Osteoblast (primary cell): ENCODE measurements at regions not wholly inside any gene's neighbourhood (a gene's known extent, or its start where the extent isn't known, plus 50 kb on each side); places are given as distances from the start of the nearest gene placed in this dataset.

Experiments
- DNase-seq: peaks from one replicate; pipeline ENCODE4 v3.0.0; 2011; ENCODE audit warnings: low spot score, mixed read lengths; ENCODE audit not compliant: insufficient read length; ENCODE audit errors: missing footprints
- H2AFZ ChIP-seq: 2 replicates; pipeline ENCODE4 v1.6.0; 2011; ENCODE audit warnings: mild to moderate bottlenecking, low read length
- H3K27ac ChIP-seq: 2 replicates; pipeline ENCODE4 v1.5.1; 2011; ENCODE audit warnings: mild to moderate bottlenecking, low read depth, low read length, moderate library complexity
- H3K27me3 ChIP-seq: 2 replicates; pipeline ENCODE4 v1.6.0; 2012; ENCODE audit warnings: mild to moderate bottlenecking, control low read depth, inconsistent platforms, low read length, moderate library complexity; ENCODE audit not compliant: insufficient read depth
- H3K36me3 ChIP-seq: 2 replicates; pipeline ENCODE4 v1.5.1; 2011; ENCODE audit warnings: mild to moderate bottlenecking, low read length, control low read depth, moderate library complexity; ENCODE audit not compliant: insufficient read depth
- H3K4me1 ChIP-seq: 2 replicates; pipeline ENCODE4 v1.5.1; 2011; ENCODE audit warnings: mild to moderate bottlenecking, low read length, control low read depth, moderate library complexity; ENCODE audit not compliant: insufficient read depth
- H3K4me2 ChIP-seq: 2 replicates; pipeline ENCODE4 v1.6.0; 2011; ENCODE audit warnings: mild to moderate bottlenecking, low read length; ENCODE audit not compliant: insufficient read depth
- H3K4me3 ChIP-seq: fragments of 200-600 bp; sonication (generic); 3 replicates; pipeline ENCODE4 v1.5.1; 2012; ENCODE audit warnings: mild to moderate bottlenecking, low read length, inconsistent platforms; ENCODE audit not compliant: insufficient read depth
- H3K79me2 ChIP-seq: 2 replicates; pipeline ENCODE4 v1.6.0; 2012; ENCODE audit warnings: mild to moderate bottlenecking, low read length, control low read depth, inconsistent platforms; ENCODE audit not compliant: insufficient read depth
- H3K9me3 ChIP-seq: 2 replicates; pipeline ENCODE4 v1.5.1; 2011; ENCODE audit warnings: low read depth, low read length, control low read depth
- H4K20me1 ChIP-seq: 2 replicates; pipeline ENCODE4 v1.6.0; 2012; ENCODE audit warnings: mild to moderate bottlenecking, low read length, control low read depth; ENCODE audit not compliant: insufficient read depth
- TF ChIP-seq, protein P1 (sequence below): IDR thresholded peaks from 2 replicates; pipeline ENCODE4 v1.5.1; 2011; ENCODE audit warnings: mild to moderate bottlenecking, low read depth, low read length, moderate library complexity; ENCODE audit errors: extremely low read depth

DNA sequence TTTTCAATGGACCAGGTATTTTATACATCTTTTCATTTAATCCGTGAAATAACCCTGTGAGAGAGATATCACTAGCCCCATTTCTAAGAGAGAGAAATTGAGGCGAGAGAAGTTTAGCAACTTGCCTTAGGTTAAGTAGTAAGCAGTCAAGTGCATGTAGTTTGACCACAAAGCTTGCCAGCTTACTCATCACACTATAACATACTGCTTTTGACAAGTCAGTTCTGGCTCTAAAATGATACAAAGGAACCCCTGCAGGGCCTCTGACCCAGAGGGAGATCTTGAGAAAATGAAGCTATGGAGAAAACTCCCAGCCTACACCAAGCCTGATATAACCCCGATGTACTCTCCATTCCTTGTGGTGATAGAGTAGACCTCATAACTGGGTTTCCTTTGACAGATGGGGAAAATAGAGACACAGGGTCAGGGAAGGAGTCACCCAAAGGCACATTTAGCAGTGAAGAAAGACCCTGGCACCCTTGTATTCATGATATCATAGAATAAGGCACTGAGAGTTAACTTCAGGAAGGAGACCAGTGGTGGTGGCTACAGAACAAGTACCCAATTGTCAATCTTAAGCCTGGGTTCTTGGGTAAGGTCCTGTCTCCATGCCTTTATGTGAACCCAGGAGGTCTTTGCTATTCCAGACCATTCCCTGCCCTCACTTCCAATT lies 60.2 kb upstream of the MSN start:
- no peak for DNase-seq
- Histone ChIP-seq H2AFZ (no peak overlapping the region), H3K36me3 (no peaks in the 10 kb centered on the region), H3K9me3 (no peaks in the 10 kb centered on the region), H3K4me2 (no peak overlapping the region), H4K20me1 (peaks cover 3% of the 10 kb centered on the region), H3K79me2 (no peaks in the 10 kb centered on the region), H3K27me3 (no peaks in the 10 kb centered on the region), H3K4me1 (peaks cover 14% of the 10 kb centered on the region), H3K27ac (no peak overlapping the region), H3K4me3 (no peak overlapping the region)
- TF ChIP-seq, protein P1, sequence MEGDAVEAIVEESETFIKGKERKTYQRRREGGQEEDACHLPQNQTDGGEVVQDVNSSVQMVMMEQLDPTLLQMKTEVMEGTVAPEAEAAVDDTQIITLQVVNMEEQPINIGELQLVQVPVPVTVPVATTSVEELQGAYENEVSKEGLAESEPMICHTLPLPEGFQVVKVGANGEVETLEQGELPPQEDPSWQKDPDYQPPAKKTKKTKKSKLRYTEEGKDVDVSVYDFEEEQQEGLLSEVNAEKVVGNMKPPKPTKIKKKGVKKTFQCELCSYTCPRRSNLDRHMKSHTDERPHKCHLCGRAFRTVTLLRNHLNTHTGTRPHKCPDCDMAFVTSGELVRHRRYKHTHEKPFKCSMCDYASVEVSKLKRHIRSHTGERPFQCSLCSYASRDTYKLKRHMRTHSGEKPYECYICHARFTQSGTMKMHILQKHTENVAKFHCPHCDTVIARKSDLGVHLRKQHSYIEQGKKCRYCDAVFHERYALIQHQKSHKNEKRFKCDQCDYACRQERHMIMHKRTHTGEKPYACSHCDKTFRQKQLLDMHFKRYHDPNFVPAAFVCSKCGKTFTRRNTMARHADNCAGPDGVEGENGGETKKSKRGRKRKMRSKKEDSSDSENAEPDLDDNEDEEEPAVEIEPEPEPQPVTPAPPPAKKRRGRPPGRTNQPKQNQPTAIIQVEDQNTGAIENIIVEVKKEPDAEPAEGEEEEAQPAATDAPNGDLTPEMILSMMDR, result no peak

DNA sequence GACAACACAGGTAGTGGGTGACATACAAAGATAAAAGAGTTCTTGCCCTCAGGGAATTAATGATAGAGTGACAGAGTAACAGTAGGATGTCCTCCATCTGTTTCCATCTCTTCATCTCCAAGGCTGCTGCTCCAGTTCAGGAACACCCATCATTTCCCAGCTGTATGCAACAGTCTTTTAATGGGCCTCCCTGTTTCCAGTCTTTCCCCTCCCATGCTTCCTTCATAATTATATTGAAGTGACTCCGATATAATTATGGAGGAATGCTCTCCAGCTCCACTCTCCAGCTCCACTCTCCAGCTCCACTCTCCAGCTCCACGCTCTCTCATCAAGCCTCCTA lies 65.3 kb upstream of the MSN start:
- peak overlapping the region; percentile 32 for H3K4me2 ChIP-seq
- H3K27ac ChIP-seq, result peak overlapping the region; percentile 53

DNA sequence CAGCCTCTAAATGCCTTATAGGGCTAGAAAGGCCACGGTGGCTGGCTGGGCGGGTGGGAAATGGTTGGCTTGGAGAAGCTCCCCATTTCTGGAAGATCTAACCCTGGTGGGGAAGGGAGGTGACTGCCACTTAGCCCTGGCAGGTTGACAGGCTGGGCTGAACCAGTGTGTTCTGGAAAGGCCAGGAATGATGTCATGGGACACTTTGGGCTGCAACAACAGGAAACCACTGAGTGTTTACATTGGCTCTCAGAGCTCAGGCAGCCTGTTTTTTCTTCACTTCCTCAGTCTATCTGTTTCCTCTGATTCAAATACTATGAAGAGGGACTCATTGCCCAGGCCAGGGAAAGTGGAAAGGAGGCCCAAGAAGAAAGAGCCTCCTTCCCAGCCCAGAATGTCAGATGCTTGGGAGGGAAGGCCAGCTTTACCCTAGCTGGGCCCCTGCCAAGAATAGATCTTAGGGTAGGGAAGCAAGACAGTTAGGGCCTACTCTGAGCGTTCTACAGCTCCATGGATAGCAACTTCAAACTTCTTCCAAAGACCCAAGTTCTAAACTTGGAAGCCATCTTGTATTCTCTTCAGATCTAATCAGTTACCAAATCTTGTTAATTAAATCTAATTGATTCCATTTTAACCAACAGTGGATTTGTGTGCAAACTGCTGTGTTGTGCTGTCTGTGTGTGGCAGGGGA lies 65.8 kb upstream of the MSN start:
- no peaks in the 10 kb centered on the region for H4K20me1 ChIP-seq
- peak overlapping the region; percentile 65 for H2AFZ ChIP-seq
- DNase-seq, result no peak
- no peaks in the 10 kb centered on the region for H3K79me2 ChIP-seq
- no peak overlapping the region for H3K4me3 ChIP-seq
- H3K4me1 ChIP-seq, result peaks cover 25% of the 10 kb centered on the region
- no peaks in the 10 kb centered on the region for H3K36me3 ChIP-seq
- H3K4me2 ChIP-seq, result peak overlapping the region; percentile 32
- H3K27ac ChIP-seq, result peak overlapping the region; percentile 66
- TF ChIP-seq, protein P1, result no peak
- no peaks in the 10 kb centered on the region for H3K27me3 ChIP-seq
- H3K9me3 ChIP-seq, result no peaks in the 10 kb centered on the region

More for the DNA sequence above, 65.3 kb upstream of the MSN start:
- no peaks in the 10 kb centered on the region for H3K27me3 ChIP-seq
- no peak overlapping the region for H3K4me3 ChIP-seq
- H3K79me2 ChIP-seq, result no peaks in the 10 kb centered on the region
- no peak for DNase-seq
- no peaks in the 10 kb centered on the region for H3K36me3 ChIP-seq
- H3K9me3 ChIP-seq, result no peaks in the 10 kb centered on the region
- peaks cover 24% of the 10 kb centered on the region for H3K4me1 ChIP-seq
- TF ChIP-seq, protein P1, result no peak
- peaks cover 1% of the 10 kb centered on the region for H4K20me1 ChIP-seq
- no peak overlapping the region for H2AFZ ChIP-seq

GRCh38 chrX:65601126-65601525 lies 66.3 kb upstream of the MSN start:
- Histone ChIP-seq H3K4me2 (no peak overlapping the region), H4K20me1 (no peaks in the 10 kb centered on the region), H3K27me3 (no peaks in the 10 kb centered on the region), H2AFZ (peak overlapping the region; percentile 65), H3K4me3 (no peak overlapping the region), H3K4me1 (peaks cover 31% of the 10 kb centered on the region), H3K27ac (peak overlapping the region; percentile 66), H3K9me3 (no peaks in the 10 kb centered on the region), H3K79me2 (no peaks in the 10 kb centered on the region), H3K36me3 (no peaks in the 10 kb centered on the region)
- no peak for DNase-seq
- TF ChIP-seq, protein P1, result no peak
